ENCODE measurements at regions not wholly inside any gene's neighbourhood (a gene's known extent, or its start where the extent isn't known, plus 50 kb on each side); places are given as distances from the start of the nearest gene placed in this dataset.
"Not testable (repeated sequence)": the region's sequence is repeated elsewhere in the genome, so short reads cannot be mapped to it uniquely, and the experiment has no call there.

DNA sequence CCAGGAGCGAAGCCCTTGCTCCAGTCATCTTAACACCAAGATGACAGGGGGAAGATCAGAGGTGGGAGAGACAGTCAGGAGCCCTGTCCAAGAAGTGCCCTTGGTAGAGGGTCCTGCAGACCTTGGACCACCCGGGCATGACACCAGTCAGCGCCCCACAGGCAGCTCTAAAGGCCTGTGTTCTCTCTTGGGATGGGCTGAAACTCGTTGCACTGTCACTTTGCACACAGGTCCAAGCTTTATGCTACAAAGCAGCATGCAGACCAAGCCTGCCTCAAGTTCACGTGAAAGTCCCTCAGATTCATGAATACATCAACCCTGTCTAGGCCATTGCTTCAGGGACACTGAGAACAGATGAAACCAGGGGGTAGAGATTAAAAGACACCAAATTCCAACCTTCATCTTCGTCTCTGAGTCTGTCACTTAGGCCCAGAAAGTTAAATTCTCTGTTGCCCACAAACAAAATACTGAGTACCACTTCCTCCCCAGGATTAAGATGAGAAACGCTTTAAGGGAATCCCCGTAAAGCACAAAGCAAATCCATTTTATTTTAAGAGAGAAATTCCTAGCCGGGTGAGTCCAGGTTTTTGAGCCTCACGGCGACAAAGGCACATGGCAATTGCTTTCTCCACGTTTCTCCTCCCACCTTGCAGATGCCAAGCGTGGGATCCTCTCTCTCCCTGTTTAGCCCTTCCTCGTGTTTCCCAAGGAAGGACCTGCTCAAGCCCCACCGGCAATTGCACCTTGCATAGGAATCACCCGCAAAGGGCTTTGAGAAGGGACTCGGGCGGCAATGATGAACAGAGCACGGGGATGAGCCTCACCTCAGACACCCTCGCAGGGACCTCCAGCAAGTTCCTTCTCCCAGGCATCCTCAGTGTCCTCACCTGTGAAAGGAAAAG, 75.0 kb upstream of the ID2 start:
- intact Hi-C loops (cut with micrococcal nuclease): no loop called here

DNA sequence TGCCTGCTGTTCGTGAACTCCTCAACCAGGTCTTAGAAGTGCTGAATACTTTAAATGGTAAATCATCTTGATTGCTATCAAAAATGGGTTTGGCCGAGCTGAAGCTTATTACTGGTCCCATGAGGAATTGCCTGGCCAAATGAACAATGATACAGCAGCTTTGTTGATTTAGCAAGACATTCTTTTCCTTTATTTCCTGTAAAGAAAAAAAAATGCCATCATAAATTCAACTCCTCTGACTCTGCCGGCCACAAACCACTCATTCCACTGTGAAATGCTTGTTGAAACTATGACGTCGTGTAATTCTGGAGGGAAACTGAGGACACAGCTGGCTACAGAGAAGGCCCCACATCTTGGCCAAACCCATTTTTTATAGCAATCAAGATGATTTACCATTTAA, 74.2 kb upstream of the ID2 start:
- intact Hi-C loops (cut with micrococcal nuclease): loop anchor here (1.0 to 2.0 kb wide), 4 partner anchors 19 to 92 kb away; no protein-coding TSS in a partner anchor

DNA sequence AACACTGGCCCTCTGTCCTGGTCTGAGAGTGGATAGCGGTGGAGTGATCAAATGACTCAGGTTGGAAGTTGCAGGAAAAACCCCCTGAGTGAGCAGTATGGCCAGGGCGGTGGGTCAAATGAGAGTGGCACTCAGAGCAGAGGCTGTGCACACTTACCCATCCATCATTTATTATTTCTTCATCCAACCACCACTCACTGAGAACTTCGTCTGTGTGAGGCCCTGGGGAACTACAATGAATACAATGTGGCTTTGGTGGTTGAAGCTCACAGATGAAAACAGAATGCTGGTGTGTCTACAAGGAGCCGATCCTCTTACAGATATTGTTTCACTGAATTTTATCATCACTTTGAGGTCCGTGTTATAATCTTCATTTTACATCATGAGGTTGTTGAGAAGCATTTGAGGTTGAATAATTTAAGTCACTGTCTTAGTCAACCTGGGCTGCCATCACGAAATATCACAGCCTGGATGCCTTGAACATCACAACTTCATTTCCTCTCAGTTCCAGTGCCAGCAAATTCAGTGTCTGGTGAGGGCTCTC, 73.4 kb upstream of the ID2 start:
- intact Hi-C loops (cut with micrococcal nuclease): loop anchor here (1.0 to 2.0 kb wide), 4 partner anchors 20 to 93 kb away; no protein-coding TSS in a partner anchor

DNA sequence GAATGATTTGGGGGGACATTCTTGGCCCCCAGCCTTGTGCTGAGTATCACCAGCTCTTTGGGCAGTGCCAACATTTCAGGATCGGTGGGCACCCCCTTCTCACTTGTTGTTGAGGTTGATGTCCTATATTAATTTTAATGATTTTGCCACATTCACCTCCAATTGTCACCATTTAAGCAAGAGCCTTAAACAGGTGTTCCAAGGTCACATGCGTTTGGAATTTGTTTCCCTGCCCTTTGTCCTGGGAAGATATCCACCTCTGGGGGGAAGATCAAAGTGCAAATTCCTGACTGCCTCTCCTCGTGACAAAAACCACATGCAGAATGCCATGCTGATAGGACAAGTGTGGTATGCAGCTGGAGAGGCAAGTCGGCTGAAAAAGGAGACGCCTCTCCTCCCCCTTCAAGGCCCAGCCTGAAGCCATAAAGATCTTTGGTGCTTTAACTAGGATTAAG, 72.5 kb upstream of the ID2 start:
- intact Hi-C loops (cut with micrococcal nuclease): loop anchor here (2.0 kb wide), 1 partner anchor 21 kb away; no protein-coding TSS in a partner anchor

DNA sequence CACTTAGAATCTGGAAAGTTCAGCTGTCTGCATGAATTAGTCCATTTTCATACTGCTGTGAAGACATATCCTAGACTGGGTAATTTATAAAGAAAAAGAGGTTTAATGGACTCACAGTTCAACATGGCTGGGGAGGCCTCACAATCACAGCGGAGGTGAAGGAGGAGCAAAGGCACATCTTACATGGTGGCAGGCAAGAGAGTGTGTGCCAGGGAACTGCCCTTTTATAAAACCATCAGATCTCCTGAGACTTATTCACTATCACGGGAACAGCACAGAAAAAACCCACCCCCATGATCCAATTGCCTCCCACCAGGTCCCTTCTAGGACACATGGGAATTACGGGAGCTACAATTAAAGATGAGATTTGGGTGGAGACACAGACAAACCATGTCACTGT, 71.1 kb upstream of the ID2 start:
- intact Hi-C loops (cut with micrococcal nuclease): not testable (repeated sequence)

- intact Hi-C loops (cut with micrococcal nuclease): no loop called here
Measured at GRCh38 chr2:8611246-8611645, 70.6 kb upstream of the ID2 start.

DNA sequence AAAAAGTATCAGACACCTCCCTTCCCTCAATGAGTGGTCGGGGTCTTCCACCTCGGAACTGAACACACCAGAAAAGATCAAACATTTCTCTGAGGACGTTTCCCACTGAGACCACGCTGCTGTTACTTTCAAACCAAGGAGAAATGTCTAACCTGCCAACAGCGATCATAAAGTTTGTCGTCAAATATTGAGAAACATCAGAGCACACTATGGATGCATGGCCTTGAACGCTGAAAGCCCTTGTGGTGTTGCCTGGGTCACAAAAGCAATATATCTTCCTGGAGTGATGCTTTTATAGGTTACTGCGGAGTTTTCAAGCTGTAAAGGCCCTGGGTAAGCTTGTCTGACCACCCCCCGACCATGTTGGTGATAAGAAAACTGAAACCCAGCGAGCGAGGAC, 70.2 kb upstream of the ID2 start:
- intact Hi-C loops (cut with micrococcal nuclease): no loop called here

GRCh38 chr2:8612734-8613179, 69.1 kb upstream of the ID2 start:
- intact Hi-C loops (cut with micrococcal nuclease): no loop called here

- intact Hi-C loops (cut with micrococcal nuclease): not testable (repeated sequence)
Measured at GRCh38 chr2:8613207-8613999, 68.5 kb upstream of the ID2 start.

GRCh38 chr2:8614646-8615045, 67.2 kb upstream of the ID2 start:
- intact Hi-C loops (cut with micrococcal nuclease): no loop called here

DNA sequence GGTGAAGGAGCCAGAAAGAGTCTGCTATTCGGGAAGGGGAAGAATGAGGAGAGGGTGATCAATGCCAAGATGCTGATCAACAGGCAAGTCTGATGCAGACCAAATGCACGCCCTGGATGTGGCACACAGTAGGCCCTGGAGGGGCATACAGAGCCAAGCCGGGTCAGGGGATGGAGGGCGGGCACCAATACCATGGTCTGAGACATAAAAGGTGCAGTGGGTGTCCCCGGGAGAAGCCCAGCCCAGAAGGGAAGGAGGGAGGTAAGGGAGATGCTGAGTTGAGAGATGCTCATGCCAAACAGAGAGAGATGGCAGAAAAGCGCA, 66.6 kb upstream of the ID2 start:
- intact Hi-C loops (cut with micrococcal nuclease): no loop called here

GRCh38 chr2:8615576-8616281, 66.1 kb upstream of the ID2 start:
- intact Hi-C loops (cut with micrococcal nuclease): no loop called here

DNA sequence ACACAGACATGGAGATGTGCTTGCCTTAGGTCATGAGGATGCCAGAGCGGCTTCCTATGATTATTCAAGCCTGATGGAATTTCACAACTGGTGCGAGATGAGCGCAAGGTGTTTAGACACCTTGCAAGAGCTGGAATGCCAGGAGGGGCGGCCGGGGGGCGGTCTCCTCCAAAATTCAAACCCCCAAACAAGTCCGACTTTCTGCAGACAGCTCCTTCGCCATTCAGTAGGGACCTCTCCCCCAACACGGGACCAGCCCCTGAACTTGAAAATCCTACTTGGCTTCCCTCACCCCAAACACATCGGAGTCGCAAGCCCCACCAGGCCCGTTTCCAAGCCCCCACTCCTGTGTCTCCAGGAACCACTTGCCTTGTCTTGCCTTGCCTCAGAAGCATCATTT, 64.8 kb upstream of the ID2 start:
- intact Hi-C loops (cut with micrococcal nuclease): no loop called here

DNA sequence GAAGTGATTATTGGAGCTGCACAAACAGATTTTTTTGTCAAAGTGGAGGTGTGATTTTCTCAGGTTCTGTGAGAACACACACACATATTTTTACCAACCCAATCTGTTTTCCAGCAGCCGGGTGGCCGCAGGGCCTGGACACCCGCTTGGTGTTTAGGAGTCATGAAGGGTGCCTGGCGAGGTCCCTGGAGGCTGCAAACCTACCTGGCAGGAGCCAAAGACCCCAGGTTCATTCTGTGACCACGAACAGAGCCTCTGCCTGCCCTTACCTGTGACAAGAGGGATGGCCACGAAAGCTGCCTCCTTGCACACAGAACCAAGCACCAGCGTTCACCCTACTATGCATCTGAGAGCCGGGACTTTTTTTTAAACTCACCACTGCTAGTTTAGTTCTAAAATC, 64.3 kb upstream of the ID2 start:
- intact Hi-C loops (cut with micrococcal nuclease): no loop called here

DNA sequence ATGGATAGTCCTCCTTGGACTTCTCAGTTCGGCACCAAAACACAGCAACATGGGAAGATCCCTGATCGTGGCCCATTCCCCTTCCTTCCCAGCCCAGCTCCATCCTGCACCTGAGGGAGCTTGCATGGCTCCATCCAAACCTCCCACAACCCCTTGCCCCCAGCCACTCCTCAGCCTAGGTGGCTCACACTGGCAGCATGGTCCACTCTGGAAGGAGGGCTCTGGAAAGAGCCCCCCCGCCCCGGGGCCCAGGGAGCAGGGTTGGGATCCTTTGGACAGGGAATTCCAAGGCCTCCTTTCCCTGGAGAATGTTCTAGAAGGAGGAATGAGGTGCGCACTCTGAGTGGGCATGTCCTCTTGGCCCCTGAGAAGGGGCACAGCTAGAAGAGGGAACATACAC, 62.8 kb upstream of the ID2 start:
- intact Hi-C loops (cut with micrococcal nuclease): no loop called here

DNA sequence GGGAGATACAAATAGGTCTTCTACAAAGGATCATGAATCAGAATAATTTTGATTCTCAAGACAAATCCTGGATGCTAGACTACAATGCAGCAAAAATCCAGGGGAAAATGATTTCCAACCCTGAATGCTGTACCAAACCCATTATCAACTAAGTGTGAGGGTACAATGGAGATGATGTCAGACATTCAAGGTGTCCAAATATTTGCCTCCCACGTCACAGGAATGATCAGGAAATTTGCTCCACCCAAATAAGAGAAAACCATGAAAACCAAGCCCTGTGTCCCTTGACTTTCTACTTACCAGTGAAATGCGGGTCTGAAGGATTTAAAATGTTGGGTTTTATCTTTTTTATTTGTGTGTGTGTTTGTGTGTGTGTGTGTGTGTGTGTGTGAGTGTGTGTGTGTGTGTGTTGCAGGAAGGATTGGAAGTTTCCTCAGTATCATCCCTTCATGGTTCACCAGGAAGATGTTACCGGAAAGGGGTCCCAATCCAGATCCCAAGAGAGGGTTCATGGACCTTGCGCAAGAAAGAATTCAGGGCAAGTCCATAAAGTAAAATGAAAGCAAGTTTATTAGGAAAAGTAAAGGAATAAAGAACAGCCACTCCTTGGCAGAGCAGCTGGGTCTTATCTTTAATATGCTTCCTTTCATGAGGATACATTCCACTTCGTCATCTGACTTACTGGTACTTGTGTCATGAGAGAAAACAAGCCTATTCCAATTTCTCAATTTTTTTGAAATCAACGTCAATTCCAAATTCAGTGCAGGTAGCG, 61.1 kb upstream of the ID2 start:
- intact Hi-C loops (cut with micrococcal nuclease): no loop called here

DNA sequence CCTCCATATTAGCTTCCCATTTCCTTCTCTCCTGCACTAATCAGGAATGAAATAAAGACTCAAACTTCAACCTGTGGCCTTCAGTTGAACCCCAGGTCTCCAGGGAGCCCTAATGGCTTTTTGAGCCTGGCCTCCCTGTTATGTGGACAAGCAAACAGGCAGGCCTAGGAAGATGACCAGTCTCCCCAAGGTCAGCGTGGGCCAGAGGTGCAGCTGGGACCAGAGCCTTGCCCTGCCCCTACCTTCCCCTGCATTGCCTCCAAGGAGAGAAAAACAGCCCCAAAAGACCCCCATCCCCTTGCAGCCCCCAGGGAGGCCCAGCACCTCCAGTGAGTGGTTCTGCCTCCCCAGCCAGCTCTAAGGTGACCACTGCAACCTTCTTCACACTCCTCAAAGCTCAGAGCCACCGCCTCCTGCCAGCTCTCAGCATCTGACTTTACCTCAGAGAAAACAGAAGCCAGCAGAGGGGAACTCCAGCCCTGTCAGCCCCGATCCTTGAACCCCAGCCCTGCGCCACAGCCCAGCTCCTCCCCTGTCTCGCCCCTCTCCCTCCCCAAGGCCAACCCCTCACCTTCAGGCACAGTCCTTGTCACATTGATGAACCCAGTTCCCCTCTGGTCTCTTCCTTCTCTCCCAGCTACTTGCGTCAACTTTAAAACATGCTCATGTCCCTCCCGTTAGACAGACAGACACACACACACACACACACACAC, 59.5 kb upstream of the ID2 start:
- intact Hi-C loops (cut with micrococcal nuclease): no loop called here

DNA sequence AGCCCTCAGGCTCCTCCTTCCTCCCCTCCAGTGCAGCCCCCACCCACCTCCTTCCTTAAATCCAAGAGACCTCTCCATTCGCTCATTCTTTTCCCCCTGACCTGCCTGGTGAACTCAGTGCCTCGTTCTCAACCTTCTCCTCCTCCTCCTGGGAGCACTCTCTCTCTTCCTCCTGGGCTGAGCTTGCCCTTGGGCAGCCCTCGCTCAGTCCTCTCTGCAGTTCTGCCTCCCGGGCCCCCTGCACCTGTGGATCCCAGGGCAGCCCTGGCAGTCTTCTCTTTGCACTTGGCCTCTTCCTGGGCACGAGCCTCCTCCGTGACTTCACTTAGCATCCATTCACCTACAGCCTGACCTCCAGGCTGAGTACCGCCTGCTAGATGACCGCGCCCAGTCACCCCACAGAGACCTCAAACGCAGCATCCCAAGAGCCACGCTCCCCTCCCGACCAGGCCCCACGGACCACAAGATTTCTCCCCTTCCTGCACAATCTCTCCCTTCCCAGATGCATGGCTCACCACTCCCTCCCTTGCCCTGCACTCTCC, 58.9 kb upstream of the ID2 start:
- intact Hi-C loops (cut with micrococcal nuclease): no loop called here

DNA sequence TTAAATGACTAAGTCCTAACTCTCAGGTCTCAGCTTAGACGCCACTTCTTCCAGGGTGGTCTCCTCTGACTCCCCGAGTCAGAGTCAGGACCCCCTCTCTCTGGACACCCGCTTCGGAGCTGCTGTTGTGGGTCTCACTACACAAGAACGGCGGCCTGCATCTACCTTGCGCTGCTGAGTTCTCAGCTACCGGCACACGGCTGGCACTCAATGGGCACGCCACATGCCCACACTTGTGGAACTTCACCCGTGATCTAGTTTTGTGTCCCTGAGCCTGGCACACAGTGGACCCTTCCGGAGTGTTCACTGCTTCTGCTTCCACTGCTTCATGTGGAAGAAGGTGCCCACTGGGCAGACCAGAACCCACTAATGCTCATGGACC, 58.3 kb upstream of the ID2 start:
- intact Hi-C loops (cut with micrococcal nuclease): no loop called here

Measured in T-helper 1 cell treated with Interleukin-12 subunit alpha and Interleukin-12 subunit beta and Interleukin-4 antibody, amounts not matched to agents 30 ng/mL and 1 ng/mL, for 36 hours (primary cell).